ENCODE measurements at regions not wholly inside any gene's neighbourhood (a gene's known extent, or its start where the extent isn't known, plus 50 kb on each side); places are given as distances from the start of the nearest gene placed in this dataset.

- TF ChIP-seq, protein P1, sequence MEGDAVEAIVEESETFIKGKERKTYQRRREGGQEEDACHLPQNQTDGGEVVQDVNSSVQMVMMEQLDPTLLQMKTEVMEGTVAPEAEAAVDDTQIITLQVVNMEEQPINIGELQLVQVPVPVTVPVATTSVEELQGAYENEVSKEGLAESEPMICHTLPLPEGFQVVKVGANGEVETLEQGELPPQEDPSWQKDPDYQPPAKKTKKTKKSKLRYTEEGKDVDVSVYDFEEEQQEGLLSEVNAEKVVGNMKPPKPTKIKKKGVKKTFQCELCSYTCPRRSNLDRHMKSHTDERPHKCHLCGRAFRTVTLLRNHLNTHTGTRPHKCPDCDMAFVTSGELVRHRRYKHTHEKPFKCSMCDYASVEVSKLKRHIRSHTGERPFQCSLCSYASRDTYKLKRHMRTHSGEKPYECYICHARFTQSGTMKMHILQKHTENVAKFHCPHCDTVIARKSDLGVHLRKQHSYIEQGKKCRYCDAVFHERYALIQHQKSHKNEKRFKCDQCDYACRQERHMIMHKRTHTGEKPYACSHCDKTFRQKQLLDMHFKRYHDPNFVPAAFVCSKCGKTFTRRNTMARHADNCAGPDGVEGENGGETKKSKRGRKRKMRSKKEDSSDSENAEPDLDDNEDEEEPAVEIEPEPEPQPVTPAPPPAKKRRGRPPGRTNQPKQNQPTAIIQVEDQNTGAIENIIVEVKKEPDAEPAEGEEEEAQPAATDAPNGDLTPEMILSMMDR (IDR thresholded peaks at IDR 0.05) = no peak
- TF ChIP-seq EP300 (IDR thresholded peaks at IDR 0.05; ENCODE audit: low read depth) = no peak
Observed at GRCh38 chr14:36390718-36391117, 70.3 kb upstream of the MBIP start.
